ENCODE measurements at regions not wholly inside any gene's neighbourhood (a gene's known extent, or its start where the extent isn't known, plus 50 kb on each side); places are given as distances from the start of the nearest gene placed in this dataset.

DNA sequence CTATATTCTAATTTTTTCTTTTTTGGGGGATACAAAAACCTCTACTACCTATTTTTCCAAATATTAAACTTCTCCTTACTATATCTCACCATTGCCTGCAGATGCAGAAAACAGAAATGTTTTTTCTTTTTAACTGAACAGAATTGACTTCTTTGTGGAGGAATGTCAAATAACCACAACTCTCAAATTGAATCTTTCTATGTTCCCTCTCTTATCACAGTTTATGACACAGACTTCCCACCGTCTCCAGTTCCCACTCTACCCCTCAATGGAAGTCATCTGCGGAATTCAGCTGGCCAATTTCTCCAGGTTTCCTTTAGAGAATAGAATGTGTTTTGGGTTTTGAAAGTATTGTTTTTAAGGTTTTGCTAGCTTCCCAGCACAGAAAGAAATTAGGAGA lies 77.0 kb downstream of the NR2F2 start:
- Histone ChIP-seq H3K27ac (ENCODE audit: control insufficient read depth, insufficient read depth, low read length) (no peak overlapping the region), H3K79me2 (ENCODE audit: control insufficient read depth, insufficient read depth, low read length) (no peaks in the 10 kb centered on the region), H3K36me3 (ENCODE audit: control insufficient read depth in 2 of 2, extremely low read depth in 1 of 2, insufficient read depth in 2 of 2, low read length in 2 of 2) (no peaks in the 10 kb centered on the region), H3K4me3 (ENCODE audit: control insufficient read depth in 2 of 3, extremely low read depth in 1 of 3, insufficient read depth in 2 of 3, low read depth in 1 of 3, low read length in 3 of 3) (no peak overlapping the region), H3K4me2 (ENCODE audit: control insufficient read depth, extremely low read depth, insufficient read depth, low read depth, low read length) (no peak overlapping the region), H3K4me1 (ENCODE audit: control insufficient read depth, extremely low read depth, insufficient read depth, low read length) (no peaks in the 10 kb centered on the region), H3K9me3 (ENCODE audit: control insufficient read depth, low read depth, low read length) (no peaks in the 10 kb centered on the region), H4K20me1 (ENCODE audit: control insufficient read depth, extremely low read depth, insufficient read depth, low read length) (no peaks in the 10 kb centered on the region), H3K9me1 (ENCODE audit: control insufficient read depth, extremely low read depth, insufficient read depth, low read length) (no peaks in the 10 kb centered on the region), H3K9ac (ENCODE audit: control insufficient read depth, extremely low read depth, insufficient read depth, low read length) (no peak overlapping the region), H2AFZ (ENCODE audit: control insufficient read depth, low read length) (no peak overlapping the region), H3K27me3 (ENCODE audit: control insufficient read depth, extremely low read depth, insufficient read depth, low read length) (peaks cover 57% of the 10 kb centered on the region)
- dilution Hi-C loops (cut with MboI; ENCODE audit: extremely low pct_ligation_motif_present, low sequenced_read_pairs): no loop called here
- FAIRE-seq (no peak), DNase-seq (ENCODE audit: low read depth, low spot score) (no peak)
- no peak for TF ChIP-seq EZH2 (IDR thresholded peaks at IDR 0.05; ENCODE audit: low read length)
- TF ChIP-seq, protein P1, sequence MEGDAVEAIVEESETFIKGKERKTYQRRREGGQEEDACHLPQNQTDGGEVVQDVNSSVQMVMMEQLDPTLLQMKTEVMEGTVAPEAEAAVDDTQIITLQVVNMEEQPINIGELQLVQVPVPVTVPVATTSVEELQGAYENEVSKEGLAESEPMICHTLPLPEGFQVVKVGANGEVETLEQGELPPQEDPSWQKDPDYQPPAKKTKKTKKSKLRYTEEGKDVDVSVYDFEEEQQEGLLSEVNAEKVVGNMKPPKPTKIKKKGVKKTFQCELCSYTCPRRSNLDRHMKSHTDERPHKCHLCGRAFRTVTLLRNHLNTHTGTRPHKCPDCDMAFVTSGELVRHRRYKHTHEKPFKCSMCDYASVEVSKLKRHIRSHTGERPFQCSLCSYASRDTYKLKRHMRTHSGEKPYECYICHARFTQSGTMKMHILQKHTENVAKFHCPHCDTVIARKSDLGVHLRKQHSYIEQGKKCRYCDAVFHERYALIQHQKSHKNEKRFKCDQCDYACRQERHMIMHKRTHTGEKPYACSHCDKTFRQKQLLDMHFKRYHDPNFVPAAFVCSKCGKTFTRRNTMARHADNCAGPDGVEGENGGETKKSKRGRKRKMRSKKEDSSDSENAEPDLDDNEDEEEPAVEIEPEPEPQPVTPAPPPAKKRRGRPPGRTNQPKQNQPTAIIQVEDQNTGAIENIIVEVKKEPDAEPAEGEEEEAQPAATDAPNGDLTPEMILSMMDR (optimal IDR thresholded peaks at IDR 0.05 in 1 of 3, IDR thresholded peaks at IDR 0.05 in 1 of 3, conservative IDR thresholded peaks at IDR 0.05 in 1 of 3; ENCODE audit: extremely low read depth in 1 of 3, insufficient read depth in 2 of 3, low read length in 3 of 3): no peak

- Histone ChIP-seq H3K4me3 (ENCODE audit: control insufficient read depth in 2 of 3, extremely low read depth in 1 of 3, insufficient read depth in 2 of 3, low read depth in 1 of 3, low read length in 3 of 3) (no peak overlapping the region), H3K27me3 (ENCODE audit: control insufficient read depth, extremely low read depth, insufficient read depth, low read length) (peaks cover 66% of the 10 kb centered on the region), H3K9me1 (ENCODE audit: control insufficient read depth, extremely low read depth, insufficient read depth, low read length) (no peaks in the 10 kb centered on the region), H3K27ac (ENCODE audit: control insufficient read depth, insufficient read depth, low read length) (no peak overlapping the region), H3K4me2 (ENCODE audit: control insufficient read depth, extremely low read depth, insufficient read depth, low read depth, low read length) (no peak overlapping the region), H3K4me1 (ENCODE audit: control insufficient read depth, extremely low read depth, insufficient read depth, low read length) (no peaks in the 10 kb centered on the region), H3K9me3 (ENCODE audit: control insufficient read depth, low read depth, low read length) (no peaks in the 10 kb centered on the region), H4K20me1 (ENCODE audit: control insufficient read depth, extremely low read depth, insufficient read depth, low read length) (no peaks in the 10 kb centered on the region), H3K9ac (ENCODE audit: control insufficient read depth, extremely low read depth, insufficient read depth, low read length) (no peak overlapping the region), H2AFZ (ENCODE audit: control insufficient read depth, low read length) (no peak overlapping the region), H3K79me2 (ENCODE audit: control insufficient read depth, insufficient read depth, low read length) (no peaks in the 10 kb centered on the region), H3K36me3 (ENCODE audit: control insufficient read depth in 2 of 2, extremely low read depth in 1 of 2, insufficient read depth in 2 of 2, low read length in 2 of 2) (no peaks in the 10 kb centered on the region)
- dilution Hi-C loops (cut with MboI; ENCODE audit: extremely low pct_ligation_motif_present, low sequenced_read_pairs): no loop called here
- DNase-seq (ENCODE audit: low read depth, low spot score): no peak
- FAIRE-seq: no peak
- TF ChIP-seq EZH2 (IDR thresholded peaks at IDR 0.05; ENCODE audit: low read length): peak; percentile 5
- TF ChIP-seq, protein P1 (optimal IDR thresholded peaks at IDR 0.05 in 1 of 3, IDR thresholded peaks at IDR 0.05 in 1 of 3, conservative IDR thresholded peaks at IDR 0.05 in 1 of 3; ENCODE audit: extremely low read depth in 1 of 3, insufficient read depth in 2 of 3, low read length in 3 of 3): no peak
These were observed 78.2 kb downstream of the NR2F2 start for GRCh38 chr15:96408591-96409183.
